Glomerular visceral epithelial cell (primary cell): ENCODE measurements at regions not wholly inside any gene's neighbourhood (a gene's known extent, or its start where the extent isn't known, plus 50 kb on each side); places are given as distances from the start of the nearest gene placed in this dataset.

Source experiments
- DNase-seq: peaks from one replicate; pipeline ENCODE4 v3.0.0-alpha.2; 2016; ENCODE audit errors: extremely low spot score

GRCh38 chr5:165624166-165624946, 2118.9 kb downstream of the MAT2B start:
- DNase-seq, result no peak

- no peak for DNase-seq
These were observed 2120.7 kb downstream of the MAT2B start for GRCh38 chr5:165626161-165626560.

- no peak for DNase-seq
These were observed 2122.2 kb downstream of the MAT2B start for GRCh38 chr5:165627548-165628170.

GRCh38 chr5:165630261-165630778, 2124.9 kb downstream of the MAT2B start:
- DNase-seq, result peak; percentile 52

GRCh38 chr5:165631235-165631634, 2125.8 kb downstream of the MAT2B start:
- DNase-seq, result no peak

GRCh38 chr5:165642366-165642765, 2136.9 kb downstream of the MAT2B start:
- DNase-seq, result no peak

- DNase-seq, result no peak
These were observed 2160.4 kb downstream of the MAT2B start for GRCh38 chr5:165665735-165666400.

- no peak for DNase-seq
These were observed 2168.1 kb downstream of the MAT2B start for GRCh38 chr5:165673499-165673898.

- DNase-seq, result no peak
These were observed 2190.4 kb downstream of the MAT2B start for GRCh38 chr5:165695796-165696195.

- no peak for DNase-seq
These were observed 2200.5 kb downstream of the MAT2B start for GRCh38 chr5:165705960-165706359.

GRCh38 chr5:165712011-165712410, 2206.6 kb downstream of the MAT2B start:
- no peak for DNase-seq

GRCh38 chr5:165714598-165714997, 2209.2 kb downstream of the MAT2B start:
- no peak for DNase-seq

- DNase-seq, result no peak
These were observed 2215.5 kb downstream of the MAT2B start for GRCh38 chr5:165720901-165721300.

GRCh38 chr5:165722401-165722800, 2217.0 kb downstream of the MAT2B start:
- no peak for DNase-seq

GRCh38 chr5:165723931-165724330, 2218.5 kb downstream of the MAT2B start:
- DNase-seq, result no peak

GRCh38 chr5:165728425-165728824, 2223.0 kb downstream of the MAT2B start:
- no peak for DNase-seq

GRCh38 chr5:165735388-165735787, 2230.0 kb downstream of the MAT2B start:
- no peak for DNase-seq

- no peak for DNase-seq
These were observed 2233.8 kb downstream of the MAT2B start for GRCh38 chr5:165739079-165739741.

- no peak for DNase-seq
These were observed 2252.4 kb downstream of the MAT2B start for GRCh38 chr5:165757791-165758190.

- no peak for DNase-seq
These were observed 2269.7 kb downstream of the MAT2B start for GRCh38 chr5:165775111-165775510.

- no peak for DNase-seq
These were observed 2274.1 kb downstream of the MAT2B start for GRCh38 chr5:165779505-165779904.

GRCh38 chr5:165780901-165781300, 2275.5 kb downstream of the MAT2B start:
- no peak for DNase-seq
